ENCODE measurements at regions not wholly inside any gene's neighbourhood (a gene's known extent, or its start where the extent isn't known, plus 50 kb on each side); places are given as distances from the start of the nearest gene placed in this dataset.

GRCh38 chr15:70222606-70223005, 124.9 kb upstream of the TLE3 start:
- DNase-seq (ENCODE audit: extremely low read depth, low read depth): no peak

- no peak for DNase-seq (ENCODE audit: extremely low read depth, low read depth)
These were observed 122.9 kb upstream of the TLE3 start for GRCh38 chr15:70220490-70221096.

DNA sequence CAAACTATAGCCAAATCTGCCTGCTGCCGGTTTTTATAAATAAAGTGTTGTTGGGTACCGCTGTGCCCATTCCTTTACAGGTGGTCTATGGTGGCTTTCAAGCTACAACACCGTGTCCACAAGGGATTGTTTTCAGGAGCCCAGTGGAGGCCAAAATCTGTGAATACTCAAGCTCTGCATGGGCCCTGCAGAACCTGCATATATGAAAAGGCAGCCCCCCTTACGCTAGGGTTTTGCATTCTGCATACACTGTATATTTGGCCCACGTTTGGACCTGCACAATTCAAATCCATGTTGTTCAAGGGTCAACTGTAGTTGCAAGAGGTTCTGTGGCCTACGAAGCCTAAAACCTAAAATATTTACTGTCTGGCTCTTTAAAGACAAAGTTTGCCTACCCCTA, 122.2 kb upstream of the TLE3 start:
- no peak for DNase-seq (ENCODE audit: extremely low read depth, low read depth)

DNA sequence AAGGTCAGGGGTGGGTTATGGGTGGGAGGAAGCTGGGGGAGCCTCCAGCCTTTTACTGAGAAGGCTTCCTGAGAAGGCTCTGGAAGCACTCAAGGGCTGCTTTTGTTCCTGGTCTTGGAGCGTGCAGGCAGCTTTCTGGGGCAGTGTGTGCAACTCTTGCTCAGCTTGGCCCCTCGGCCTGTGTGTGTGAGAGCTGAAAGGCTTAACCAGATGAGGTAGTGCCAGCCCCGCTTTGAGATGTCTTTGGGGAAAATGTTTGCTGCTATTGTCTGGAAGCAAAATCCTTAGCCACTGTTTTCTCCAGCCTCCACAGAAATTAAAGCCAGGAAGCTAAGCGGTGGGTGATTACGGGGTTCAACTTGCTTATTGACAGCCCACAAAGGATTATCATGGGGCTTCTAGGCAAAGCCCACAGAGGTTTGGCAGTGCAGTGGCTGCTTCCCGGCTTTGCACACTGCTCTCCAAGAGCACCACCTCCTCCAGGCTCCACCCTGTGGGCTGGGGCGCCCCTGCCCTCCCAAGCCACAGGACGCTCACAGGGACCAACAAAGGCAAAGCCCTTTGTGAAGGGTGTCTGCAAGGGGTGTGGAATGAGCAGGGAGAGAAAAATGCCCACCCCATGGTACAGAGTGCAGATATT, 121.7 kb upstream of the TLE3 start:
- no peak for DNase-seq (ENCODE audit: extremely low read depth, low read depth)

- no peak for DNase-seq (ENCODE audit: extremely low read depth, low read depth)
These were observed 119.8 kb upstream of the TLE3 start for GRCh38 chr15:70217226-70218160.

DNA sequence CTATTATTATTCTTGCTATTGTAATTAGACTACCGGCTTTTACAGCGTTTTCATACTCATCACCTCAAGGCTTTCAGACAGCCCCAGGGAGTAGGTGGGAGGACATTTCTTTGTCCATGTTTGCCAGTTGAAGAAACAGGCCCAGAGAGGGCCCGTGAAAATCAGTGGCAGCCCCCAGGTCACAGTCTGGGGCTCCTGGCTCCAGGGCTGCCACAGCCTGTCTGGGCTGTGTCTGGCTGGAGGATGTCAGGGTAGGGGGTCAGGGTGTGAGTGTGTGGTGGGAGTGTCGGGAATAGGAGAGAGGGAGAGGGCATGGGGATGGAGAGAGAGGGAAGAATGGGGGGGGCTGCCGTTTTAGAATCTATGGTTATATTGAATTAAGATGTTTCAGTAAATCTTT, 118.2 kb upstream of the TLE3 start:
- DNase-seq (ENCODE audit: extremely low read depth, low read depth): no peak

- DNase-seq (ENCODE audit: extremely low read depth, low read depth): no peak
These were observed 117.4 kb upstream of the TLE3 start for GRCh38 chr15:70214941-70215635.

DNA sequence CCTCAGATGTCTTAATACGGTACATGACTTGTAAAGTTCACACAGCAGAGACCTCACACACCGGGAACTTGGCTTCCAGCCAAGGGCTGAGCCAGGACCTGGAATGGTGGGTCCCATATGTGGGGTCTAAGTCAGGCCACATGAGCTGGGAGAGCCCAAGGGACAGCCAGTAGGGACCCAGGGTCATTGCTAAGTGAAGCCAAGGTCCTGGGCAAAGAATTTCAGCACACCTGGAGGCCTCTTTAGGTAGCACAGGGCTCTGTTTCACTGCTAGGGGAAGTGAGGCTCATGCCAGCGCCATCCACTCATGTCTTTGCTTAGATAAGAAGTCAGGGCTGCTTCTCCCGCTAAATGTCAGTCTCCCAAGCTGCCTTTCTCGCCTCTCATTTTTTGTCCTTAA, 116.6 kb upstream of the TLE3 start:
- DNase-seq (ENCODE audit: extremely low read depth, low read depth): no peak

DNA sequence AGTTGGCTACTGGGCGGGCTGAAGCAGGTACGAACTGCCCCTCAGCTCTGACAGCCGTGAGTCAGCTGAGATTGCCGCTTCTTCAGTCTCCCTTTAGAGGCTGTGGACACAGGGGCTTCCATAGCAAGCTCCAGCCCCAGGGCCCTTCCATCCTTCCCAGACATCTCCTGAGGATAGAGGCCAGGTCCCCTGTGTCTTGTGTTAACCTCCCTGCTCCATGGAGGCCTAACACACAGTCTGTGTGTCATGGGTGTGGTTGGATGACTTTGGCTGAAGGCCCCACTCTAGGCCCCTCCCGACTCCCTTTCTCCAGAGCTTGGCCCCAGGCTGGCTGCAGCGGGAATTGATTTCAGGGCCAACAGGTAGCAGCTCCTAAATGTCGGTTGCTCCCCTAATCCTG, 116.1 kb upstream of the TLE3 start:
- no peak for DNase-seq (ENCODE audit: extremely low read depth, low read depth)

- no peak for DNase-seq (ENCODE audit: extremely low read depth, low read depth)
These were observed 115.2 kb upstream of the TLE3 start for GRCh38 chr15:70212963-70213315.

GRCh38 chr15:70212286-70212962, 114.7 kb upstream of the TLE3 start:
- no peak for DNase-seq (ENCODE audit: extremely low read depth, low read depth)

GRCh38 chr15:70210528-70210927, 112.8 kb upstream of the TLE3 start:
- no peak for DNase-seq (ENCODE audit: extremely low read depth, low read depth)

DNA sequence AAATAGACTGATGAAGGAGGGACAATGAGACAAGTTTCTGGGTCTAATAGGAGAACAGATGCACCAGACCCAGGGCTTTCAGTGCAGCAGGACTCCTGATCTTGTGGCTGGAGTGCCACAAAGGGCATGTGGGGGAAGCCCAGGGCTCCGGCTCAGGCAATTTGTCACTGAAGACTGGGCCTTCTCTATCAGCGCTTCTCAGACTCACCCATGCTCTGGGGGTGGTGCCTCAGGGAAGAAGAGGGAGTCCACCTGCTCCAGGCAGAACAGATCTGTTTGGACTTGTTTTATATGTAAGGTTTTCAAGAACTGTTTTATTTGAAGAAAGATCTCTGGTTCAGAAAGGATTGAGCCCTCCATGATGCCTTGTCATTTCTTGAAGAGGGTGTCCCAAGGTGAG, 112.4 kb upstream of the TLE3 start:
- no peak for DNase-seq (ENCODE audit: extremely low read depth, low read depth)

- DNase-seq (ENCODE audit: extremely low read depth, low read depth): no peak
These were observed 111.8 kb upstream of the TLE3 start for GRCh38 chr15:70209499-70209898.

GRCh38 chr15:70208332-70208731, 110.6 kb upstream of the TLE3 start:
- no peak for DNase-seq (ENCODE audit: extremely low read depth, low read depth)

DNA sequence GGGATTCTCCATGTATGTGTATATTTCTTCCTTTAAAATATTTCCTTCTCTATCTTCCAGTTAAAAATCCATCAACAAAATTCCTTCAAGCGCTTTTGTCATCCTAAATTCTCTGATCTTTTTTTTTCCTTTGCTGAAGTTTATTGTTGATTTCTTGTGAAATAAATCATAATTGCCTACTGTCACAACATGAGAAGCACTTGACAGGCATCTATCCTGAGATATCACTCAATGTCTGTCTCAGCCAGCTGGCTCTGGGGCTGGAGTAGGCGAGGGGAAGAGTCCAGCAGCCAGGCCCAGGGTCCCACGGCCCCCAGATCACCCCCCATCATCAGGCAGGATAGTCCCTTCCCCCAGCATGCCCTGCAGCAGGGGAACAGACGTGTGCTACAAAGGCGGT, 109.0 kb upstream of the TLE3 start:
- DNase-seq (ENCODE audit: extremely low read depth, low read depth): no peak

DNA sequence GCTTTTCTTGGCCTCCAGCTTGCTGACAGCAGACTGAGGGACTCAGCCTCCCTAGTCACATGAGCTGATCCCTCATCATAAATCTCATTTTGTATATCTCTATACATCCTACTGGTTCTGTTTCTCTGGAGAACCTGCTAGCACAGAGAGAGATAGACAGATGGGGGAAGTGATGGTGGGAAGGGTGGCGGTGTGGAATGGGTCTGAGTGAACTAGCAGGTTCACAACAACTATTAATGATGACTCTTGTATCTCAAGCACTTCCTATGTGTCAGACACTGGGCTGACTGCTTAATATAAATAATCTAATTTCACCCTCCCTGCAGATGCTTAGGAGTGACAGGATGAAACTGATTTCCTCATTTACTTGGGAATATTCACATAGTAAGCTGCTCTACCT, 106.9 kb upstream of the TLE3 start:
- DNase-seq (ENCODE audit: extremely low read depth, low read depth): no peak

GRCh38 chr15:70203981-70204560, 106.4 kb upstream of the TLE3 start:
- no peak for DNase-seq (ENCODE audit: extremely low read depth, low read depth)

- no peak for DNase-seq (ENCODE audit: extremely low read depth, low read depth)
These were observed 105.0 kb upstream of the TLE3 start for GRCh38 chr15:70202756-70203155.

GRCh38 chr15:70201425-70201775, 103.7 kb upstream of the TLE3 start:
- DNase-seq (ENCODE audit: extremely low read depth, low read depth): no peak

Measured in NCI-H460 (cell line).